ENCODE measurements at regions not wholly inside any gene's neighbourhood (a gene's known extent, or its start where the extent isn't known, plus 50 kb on each side); places are given as distances from the start of the nearest gene placed in this dataset.

- TF ChIP-seq CREB1 (IDR thresholded peaks at IDR 0.05; ENCODE audit: low read depth) (no peak), TAF1 (IDR thresholded peaks at IDR 0.05; ENCODE audit: low read depth) (no peak), TEAD4 (IDR thresholded peaks at IDR 0.05) (no peak), USF1 (IDR thresholded peaks at IDR 0.05) (no peak), YY1 (IDR thresholded peaks at IDR 0.05; ENCODE audit: low read depth) (no peak)
- TF ChIP-seq, protein P1, sequence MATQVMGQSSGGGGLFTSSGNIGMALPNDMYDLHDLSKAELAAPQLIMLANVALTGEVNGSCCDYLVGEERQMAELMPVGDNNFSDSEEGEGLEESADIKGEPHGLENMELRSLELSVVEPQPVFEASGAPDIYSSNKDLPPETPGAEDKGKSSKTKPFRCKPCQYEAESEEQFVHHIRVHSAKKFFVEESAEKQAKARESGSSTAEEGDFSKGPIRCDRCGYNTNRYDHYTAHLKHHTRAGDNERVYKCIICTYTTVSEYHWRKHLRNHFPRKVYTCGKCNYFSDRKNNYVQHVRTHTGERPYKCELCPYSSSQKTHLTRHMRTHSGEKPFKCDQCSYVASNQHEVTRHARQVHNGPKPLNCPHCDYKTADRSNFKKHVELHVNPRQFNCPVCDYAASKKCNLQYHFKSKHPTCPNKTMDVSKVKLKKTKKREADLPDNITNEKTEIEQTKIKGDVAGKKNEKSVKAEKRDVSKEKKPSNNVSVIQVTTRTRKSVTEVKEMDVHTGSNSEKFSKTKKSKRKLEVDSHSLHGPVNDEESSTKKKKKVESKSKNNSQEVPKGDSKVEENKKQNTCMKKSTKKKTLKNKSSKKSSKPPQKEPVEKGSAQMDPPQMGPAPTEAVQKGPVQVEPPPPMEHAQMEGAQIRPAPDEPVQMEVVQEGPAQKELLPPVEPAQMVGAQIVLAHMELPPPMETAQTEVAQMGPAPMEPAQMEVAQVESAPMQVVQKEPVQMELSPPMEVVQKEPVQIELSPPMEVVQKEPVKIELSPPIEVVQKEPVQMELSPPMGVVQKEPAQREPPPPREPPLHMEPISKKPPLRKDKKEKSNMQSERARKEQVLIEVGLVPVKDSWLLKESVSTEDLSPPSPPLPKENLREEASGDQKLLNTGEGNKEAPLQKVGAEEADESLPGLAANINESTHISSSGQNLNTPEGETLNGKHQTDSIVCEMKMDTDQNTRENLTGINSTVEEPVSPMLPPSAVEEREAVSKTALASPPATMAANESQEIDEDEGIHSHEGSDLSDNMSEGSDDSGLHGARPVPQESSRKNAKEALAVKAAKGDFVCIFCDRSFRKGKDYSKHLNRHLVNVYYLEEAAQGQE (IDR thresholded peaks at IDR 0.05; ENCODE audit: low read depth) = no peak
These were observed 161.1 kb upstream of the PDGFD start for GRCh38 chr11:104325093-104325492.

- TF ChIP-seq EP300 (IDR thresholded peaks at IDR 0.05; ENCODE audit: borderline replicate concordance) = no peak
- no peak for TF ChIP-seq TCF12 (IDR thresholded peaks at IDR 0.05; ENCODE audit: low read depth)
- TF ChIP-seq USF1 (IDR thresholded peaks at IDR 0.05) = no peak
- no peak for TF ChIP-seq TEAD4 (IDR thresholded peaks at IDR 0.05)
- TF ChIP-seq, protein P1 (IDR thresholded peaks at IDR 0.05; ENCODE audit: low read depth) = no peak
- no peak for TF ChIP-seq ZBTB7A (IDR thresholded peaks at IDR 0.05; ENCODE audit: low read depth)
- TF ChIP-seq CREB1 (IDR thresholded peaks at IDR 0.05; ENCODE audit: low read depth) = no peak
- TF ChIP-seq, protein P2, sequence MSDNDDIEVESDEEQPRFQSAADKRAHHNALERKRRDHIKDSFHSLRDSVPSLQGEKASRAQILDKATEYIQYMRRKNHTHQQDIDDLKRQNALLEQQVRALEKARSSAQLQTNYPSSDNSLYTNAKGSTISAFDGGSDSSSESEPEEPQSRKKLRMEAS (IDR thresholded peaks at IDR 0.05) = no peak
- TF ChIP-seq TAF1 (IDR thresholded peaks at IDR 0.05; ENCODE audit: low read depth) = no peak
- TF ChIP-seq NFIC (IDR thresholded peaks at IDR 0.05) = no peak
- TF ChIP-seq YY1 (IDR thresholded peaks at IDR 0.05; ENCODE audit: low read depth) = no peak
- no peak for TF ChIP-seq RAD21 (IDR thresholded peaks at IDR 0.05; ENCODE audit: low read depth)
- no peak for TF ChIP-seq CEBPB (IDR thresholded peaks at IDR 0.05)
- no peak for TF ChIP-seq EGR1 (IDR thresholded peaks at IDR 0.05)
- TF ChIP-seq FOXM1 (IDR thresholded peaks at IDR 0.05; ENCODE audit: borderline replicate concordance, low read depth) = no peak
These were observed 160.3 kb upstream of the PDGFD start for GRCh38 chr11:104324276-104324675.

DNA sequence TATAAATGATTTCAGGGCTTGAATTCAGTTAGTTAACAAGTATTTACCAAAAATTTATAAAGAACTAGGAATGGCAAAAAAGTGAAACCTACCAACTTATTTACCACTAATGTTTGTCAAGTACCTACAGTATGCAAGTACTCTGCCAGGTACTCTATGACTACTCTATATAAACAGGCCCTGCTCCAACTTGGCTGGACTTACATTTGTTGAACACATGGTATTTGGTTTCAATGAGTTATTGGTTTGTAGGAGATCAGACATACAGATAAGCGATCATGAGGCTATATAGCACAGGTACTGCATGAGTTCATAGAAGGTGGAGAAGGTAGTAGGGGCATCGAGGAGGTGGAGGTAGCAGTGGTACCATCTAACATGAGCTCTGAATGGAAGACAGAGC lies 159.9 kb upstream of the PDGFD start:
- TF ChIP-seq TCF12 (IDR thresholded peaks at IDR 0.05; ENCODE audit: low read depth) = no peak
- TF ChIP-seq NFIC (IDR thresholded peaks at IDR 0.05) = no peak
- TF ChIP-seq TAF1 (IDR thresholded peaks at IDR 0.05; ENCODE audit: low read depth) = no peak
- TF ChIP-seq FOXM1 (IDR thresholded peaks at IDR 0.05; ENCODE audit: borderline replicate concordance, low read depth) = no peak
- no peak for TF ChIP-seq EGR1 (IDR thresholded peaks at IDR 0.05)
- no peak for TF ChIP-seq CEBPB (IDR thresholded peaks at IDR 0.05)
- TF ChIP-seq YY1 (IDR thresholded peaks at IDR 0.05; ENCODE audit: low read depth) = no peak
- no peak for TF ChIP-seq RAD21 (IDR thresholded peaks at IDR 0.05; ENCODE audit: low read depth)
- TF ChIP-seq ZBTB7A (IDR thresholded peaks at IDR 0.05; ENCODE audit: low read depth) = no peak
- TF ChIP-seq CREB1 (IDR thresholded peaks at IDR 0.05; ENCODE audit: low read depth) = no peak
- TF ChIP-seq, protein P1 (IDR thresholded peaks at IDR 0.05; ENCODE audit: low read depth) = no peak
- TF ChIP-seq EP300 (IDR thresholded peaks at IDR 0.05; ENCODE audit: borderline replicate concordance) = no peak
- TF ChIP-seq USF1 (IDR thresholded peaks at IDR 0.05) = no peak
- TF ChIP-seq, protein P2 (IDR thresholded peaks at IDR 0.05) = no peak
- no peak for TF ChIP-seq TEAD4 (IDR thresholded peaks at IDR 0.05)

GRCh38 chr11:104322696-104323095 lies 158.7 kb upstream of the PDGFD start:
- TF ChIP-seq, protein P1 (IDR thresholded peaks at IDR 0.05; ENCODE audit: low read depth) = no peak
- TF ChIP-seq ZBTB7A (IDR thresholded peaks at IDR 0.05; ENCODE audit: low read depth) (no peak), TEAD4 (IDR thresholded peaks at IDR 0.05) (no peak), USF1 (IDR thresholded peaks at IDR 0.05) (no peak), CEBPB (IDR thresholded peaks at IDR 0.05) (no peak), CREB1 (IDR thresholded peaks at IDR 0.05; ENCODE audit: low read depth) (no peak), NFIC (IDR thresholded peaks at IDR 0.05) (no peak), RAD21 (IDR thresholded peaks at IDR 0.05; ENCODE audit: low read depth) (no peak), TCF12 (IDR thresholded peaks at IDR 0.05; ENCODE audit: low read depth) (no peak), EGR1 (IDR thresholded peaks at IDR 0.05) (no peak), EP300 (IDR thresholded peaks at IDR 0.05; ENCODE audit: borderline replicate concordance) (no peak), FOXM1 (IDR thresholded peaks at IDR 0.05; ENCODE audit: borderline replicate concordance, low read depth) (no peak), YY1 (IDR thresholded peaks at IDR 0.05; ENCODE audit: low read depth) (no peak), TAF1 (IDR thresholded peaks at IDR 0.05; ENCODE audit: low read depth) (no peak)
- TF ChIP-seq, protein P2 (IDR thresholded peaks at IDR 0.05) = no peak
